HG02973 (cell line): ENCODE measurements at regions not wholly inside any gene's neighbourhood (a gene's known extent, or its start where the extent isn't known, plus 50 kb on each side); places are given as distances from the start of the nearest gene placed in this dataset.
"Not testable (repeated sequence)": the region's sequence is repeated elsewhere in the genome, so short reads cannot be mapped to it uniquely, and the experiment has no call there.

Experiments
- ATAC-seq: cut with Tn5 transposase; IDR thresholded peaks from one replicate; pipeline ENCODE4 v1.9.1; 2021; ENCODE audit warnings: moderate library complexity; ENCODE audit not compliant: unreplicated experiment

DNA sequence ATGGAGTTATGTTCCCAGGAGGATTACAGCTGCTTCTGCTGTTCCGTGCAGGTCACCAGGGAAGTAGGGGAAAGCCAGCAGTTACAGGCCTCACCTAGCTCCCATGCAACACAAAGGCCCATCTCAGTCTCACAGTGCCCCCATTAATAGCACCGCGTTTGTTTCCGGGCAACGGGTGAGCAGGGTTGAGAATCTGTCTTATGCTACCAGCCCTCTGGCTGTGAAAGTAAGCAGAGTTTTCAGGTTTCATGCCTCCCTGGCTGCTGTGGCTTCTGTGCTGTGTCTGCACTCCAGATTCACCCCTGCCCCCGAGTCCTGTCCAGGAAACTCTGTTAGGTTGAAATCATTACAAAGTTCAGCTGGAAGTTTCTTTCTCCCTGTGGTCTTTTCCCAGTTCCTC, 254.4 kb upstream of the GPR149 start:
- ATAC-seq = no peak

DNA sequence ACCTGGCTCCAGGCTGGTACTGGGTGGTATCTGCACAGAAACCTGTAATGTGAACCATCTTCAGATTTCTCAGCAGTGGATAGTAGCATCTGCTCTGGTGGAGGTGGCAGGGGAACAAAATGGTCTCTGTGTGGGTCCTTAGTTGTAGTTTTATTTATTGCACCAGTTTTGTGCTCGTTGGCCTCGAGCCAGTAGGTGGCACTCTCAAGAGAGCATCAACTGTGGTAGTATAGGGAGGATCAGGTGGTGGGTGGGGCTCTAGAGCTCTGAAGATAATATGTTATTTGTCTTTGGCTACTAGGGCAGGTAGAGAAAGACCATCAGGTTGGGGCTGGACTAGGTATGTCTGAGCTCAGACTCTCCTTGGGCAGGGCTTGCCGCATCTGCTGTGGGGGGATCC, 254.0 kb upstream of the GPR149 start:
- ATAC-seq = no peak

DNA sequence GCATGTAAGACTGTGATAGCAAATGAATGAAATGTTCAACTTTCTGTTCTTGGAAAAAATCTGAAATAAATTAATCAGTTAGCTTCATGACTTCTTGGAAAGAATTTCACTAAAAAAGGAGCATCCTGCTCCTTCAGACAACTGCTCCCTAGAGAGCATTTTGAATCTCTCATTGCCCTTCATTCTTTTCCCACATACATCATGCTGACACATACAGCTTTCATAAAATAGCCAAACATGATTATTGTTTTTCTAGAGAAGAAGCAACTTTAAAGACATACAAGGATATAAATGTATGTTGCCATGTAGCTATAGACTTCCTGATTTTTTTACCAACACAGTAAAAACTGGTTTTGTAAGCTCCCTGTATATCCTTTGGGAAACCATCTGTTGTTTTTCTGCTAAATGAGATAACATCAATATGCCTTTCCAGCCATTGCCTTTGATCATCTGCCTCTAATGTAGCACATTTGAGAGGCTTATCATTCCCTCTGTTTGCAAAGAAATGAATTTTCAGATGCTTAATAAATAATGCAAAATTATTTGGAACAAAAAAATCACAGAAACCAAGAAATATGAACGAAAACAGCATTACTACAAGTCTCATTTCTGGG, 248.2 kb upstream of the GPR149 start:
- ATAC-seq = no peak

GRCh38 chr3:154668835-154669234, 238.8 kb upstream of the GPR149 start:
- no peak for ATAC-seq

DNA sequence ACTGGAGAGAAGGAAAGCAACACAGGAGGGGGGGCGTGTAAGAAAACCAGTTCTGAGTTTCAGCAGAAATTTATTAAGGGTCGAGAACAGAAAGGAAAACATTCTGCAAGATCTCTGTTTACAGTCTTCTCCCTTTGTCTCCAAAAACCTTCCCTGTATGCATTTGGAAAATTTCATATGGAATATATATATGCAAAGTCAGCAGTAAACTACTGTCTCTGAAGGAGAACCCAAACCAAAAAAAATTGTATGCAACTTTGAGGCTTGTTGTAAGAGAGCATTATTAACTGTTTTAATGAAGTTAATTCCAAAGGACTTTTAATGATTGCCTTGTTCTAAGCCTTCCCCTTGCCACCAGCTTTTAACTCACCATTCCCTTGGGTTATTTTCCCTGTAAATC, 238.2 kb upstream of the GPR149 start:
- no peak for ATAC-seq

- ATAC-seq = no peak
Measured at GRCh38 chr3:154666542-154666941, 236.6 kb upstream of the GPR149 start.

DNA sequence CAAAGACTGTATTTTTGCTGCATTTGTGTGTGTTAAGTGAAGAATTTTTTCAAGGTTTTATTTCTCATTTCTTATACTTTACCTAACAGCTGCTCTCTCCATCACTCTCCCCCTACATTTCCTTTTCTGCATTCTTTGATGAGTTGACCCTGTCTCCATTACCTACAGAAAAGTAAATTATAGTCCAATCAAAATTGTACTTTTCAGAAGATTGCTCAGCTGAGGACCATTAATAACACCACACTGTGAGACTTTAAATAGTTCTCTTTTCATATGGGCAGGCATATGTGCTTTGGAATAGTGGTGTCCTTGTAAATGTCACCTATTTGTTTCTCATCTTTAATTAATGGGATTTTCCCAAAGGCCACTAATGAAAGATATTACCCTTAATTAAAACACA, 234.7 kb upstream of the GPR149 start:
- no peak for ATAC-seq

GRCh38 chr3:154662851-154663250, 232.9 kb upstream of the GPR149 start:
- no peak for ATAC-seq

DNA sequence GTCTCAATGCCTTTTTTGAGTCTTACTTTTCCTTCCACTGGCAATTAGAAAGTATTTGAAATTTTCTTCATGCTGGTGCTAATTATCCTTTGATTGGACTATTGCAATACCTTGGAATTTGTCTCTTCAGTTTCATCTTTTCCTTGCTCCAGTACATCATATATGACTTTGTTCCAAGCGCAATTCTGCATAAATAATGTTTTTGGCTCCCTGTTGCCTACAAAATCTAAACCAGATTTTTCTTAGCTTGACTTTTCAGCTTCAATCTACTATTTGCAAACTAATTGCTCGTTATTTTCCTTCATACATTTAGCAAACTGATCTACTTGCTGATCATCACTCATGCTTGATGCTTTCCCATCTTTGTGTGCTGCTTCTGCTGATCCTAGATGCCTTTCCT, 230.8 kb upstream of the GPR149 start:
- ATAC-seq = no peak

GRCh38 chr3:154658000-154658399, 228.0 kb upstream of the GPR149 start:
- no peak for ATAC-seq

DNA sequence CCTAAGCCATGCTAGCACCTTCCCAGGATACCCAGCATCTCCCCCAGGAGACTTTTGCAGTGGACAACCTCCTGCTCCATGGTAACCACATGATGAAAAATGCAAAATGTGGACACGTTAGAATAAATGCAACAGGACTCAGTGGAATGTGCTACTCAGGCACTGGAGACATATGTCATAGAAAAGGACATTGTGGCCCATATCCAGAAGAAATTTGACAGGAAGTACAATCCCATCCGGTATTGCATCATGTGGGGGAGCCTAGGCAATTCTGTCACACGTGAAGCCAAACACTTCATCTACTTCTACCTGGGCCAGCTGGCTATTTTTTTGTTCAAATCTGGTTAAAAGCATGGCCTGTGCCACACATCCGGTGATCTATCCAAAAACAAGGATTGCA, 227.2 kb upstream of the GPR149 start:
- ATAC-seq = no peak

- ATAC-seq = no peak
Measured at GRCh38 chr3:154656486-154656885, 226.5 kb upstream of the GPR149 start.

DNA sequence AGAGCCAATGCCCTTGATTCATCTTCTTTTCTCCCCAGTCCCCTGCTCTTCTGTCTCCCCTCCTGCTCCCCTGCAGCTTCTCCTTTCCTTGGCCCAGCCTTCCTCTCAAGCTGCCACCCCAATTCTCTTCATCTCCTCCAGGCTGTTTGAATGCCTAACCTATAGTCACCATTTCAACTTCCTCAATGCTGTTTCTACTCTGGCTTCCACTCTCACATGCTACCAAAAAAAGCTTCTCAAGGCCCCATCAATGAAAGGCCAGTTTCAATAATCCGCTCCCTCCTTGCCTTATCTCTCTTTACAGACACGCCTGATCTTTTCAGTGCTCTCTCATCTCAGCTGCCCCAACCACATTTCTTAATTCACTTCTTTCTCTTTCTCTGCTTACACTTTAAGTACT, 212.2 kb upstream of the GPR149 start:
- no peak for ATAC-seq

DNA sequence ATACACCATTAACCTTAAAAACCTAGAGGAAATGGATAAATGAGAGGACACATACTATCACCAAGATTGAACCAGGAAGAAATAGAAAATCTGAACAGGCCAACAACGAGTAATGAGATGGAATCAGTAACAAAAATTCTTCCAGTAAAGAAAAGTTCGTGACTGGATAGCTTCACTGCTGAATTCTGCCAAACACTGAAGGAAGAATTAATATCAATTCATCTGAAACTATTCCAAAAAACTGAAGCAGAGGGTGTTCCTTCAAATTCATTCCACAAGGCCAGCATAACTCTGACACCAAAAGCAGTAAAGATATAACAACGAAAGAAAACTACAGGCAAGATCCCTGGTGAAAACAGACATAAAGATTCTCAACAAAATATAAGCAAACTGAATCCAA, 195.8 kb upstream of the GPR149 start:
- no peak for ATAC-seq

- ATAC-seq = not testable (repeated sequence)
Measured at GRCh38 chr3:154619621-154620020, 189.6 kb upstream of the GPR149 start.

DNA sequence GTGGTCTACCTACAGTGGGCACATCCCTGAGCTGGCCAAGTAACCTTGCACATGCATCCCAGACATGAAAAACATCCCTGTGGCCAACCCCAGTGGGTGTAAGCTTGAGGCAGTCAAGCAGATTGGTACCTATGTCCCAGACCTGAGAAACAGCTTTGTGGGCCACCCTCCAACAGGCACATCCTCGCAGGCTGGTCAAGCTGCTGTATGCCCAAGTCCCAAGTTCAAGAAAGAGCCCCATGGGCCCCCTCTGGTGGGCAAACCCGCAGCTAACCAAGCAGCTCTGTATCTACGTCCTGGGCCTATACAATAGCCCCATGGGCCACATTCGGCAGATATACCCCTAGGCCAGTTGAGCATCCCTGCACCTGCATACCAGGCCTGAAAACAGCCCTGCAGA, 186.3 kb upstream of the GPR149 start:
- no peak for ATAC-seq

- ATAC-seq = no peak
Measured at GRCh38 chr3:154615471-154615870, 185.5 kb upstream of the GPR149 start.

DNA sequence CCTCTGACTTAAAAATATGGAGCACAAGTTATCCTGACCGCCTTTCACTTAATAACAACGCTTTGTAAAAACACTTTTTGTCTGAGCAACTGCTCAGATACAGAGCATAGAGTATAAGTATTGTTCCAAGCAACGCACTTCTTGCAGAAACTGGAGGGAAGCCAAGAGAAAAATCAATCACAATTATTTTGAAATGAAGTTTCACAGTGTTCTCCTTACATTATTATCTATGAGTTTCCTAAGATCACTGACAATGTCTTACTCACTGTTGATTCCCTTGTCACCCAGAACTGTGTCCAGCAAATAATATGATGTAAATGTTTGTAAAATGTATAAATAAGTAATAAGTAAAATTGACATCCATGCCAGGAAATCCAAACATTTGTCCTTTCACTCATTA, 184.6 kb upstream of the GPR149 start:
- no peak for ATAC-seq

DNA sequence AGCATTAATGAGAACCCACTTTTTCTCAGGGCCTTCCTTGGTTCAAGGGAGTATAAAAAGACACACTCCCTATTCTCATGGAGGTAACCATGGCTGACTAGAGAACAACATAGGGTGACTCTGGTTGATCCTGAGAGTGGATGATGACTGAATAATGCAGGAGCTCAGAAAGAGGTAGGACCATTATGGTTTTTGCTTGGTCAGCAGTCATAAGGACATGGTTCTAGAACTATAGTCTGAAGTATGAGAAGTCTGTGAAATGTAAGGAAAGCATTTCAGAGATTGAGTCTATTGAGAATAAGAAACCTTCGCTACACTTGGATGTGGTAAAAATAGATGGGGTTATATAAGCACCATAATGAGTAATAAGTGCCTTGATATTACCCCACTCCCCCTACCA, 184.1 kb upstream of the GPR149 start:
- no peak for ATAC-seq

GRCh38 chr3:154602241-154602640, 172.3 kb upstream of the GPR149 start:
- ATAC-seq = no peak

DNA sequence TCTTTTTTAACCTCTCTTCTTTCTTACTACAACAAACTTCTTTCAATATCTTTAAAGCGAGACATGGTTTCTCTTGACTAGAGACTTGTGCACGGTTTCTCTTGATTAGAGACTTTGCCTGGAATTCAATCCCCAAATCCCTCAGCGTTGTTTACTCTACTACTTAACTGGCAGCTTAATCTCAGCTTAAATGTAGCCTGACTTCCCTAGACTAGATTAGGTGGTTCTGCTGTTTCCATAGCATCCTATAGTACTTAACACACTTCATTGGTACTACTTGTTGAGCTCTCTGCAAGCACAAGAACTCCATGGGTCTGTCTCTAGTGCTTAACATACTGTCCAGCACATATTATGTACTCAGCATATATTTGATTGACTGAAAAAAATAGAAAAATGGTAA, 168.2 kb upstream of the GPR149 start:
- ATAC-seq = no peak

- no peak for ATAC-seq
Measured at GRCh38 chr3:154590675-154591384, 160.8 kb upstream of the GPR149 start.

DNA sequence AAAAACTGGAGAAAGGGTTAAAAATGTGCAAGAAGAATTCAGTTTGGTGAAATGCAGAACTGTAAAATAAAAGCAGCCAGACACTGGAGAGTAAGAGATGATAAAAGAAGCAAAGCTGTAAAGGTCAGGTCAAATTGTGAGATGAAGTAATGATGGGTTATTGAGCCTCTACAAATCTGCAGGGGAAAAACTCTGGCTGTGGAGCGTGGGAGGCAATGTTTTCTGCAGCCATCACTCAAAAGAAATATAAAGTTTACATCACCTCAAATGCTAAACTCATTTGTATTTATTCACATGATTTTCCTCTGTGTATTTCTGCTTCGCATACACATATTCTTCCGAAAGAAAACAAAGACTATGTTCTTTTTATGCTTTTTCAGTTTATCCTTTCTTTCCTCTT, 158.8 kb upstream of the GPR149 start:
- no peak for ATAC-seq
